Glomerular visceral epithelial cell (primary cell): ENCODE measurements at regions not wholly inside any gene's neighbourhood (a gene's known extent, or its start where the extent isn't known, plus 50 kb on each side); places are given as distances from the start of the nearest gene placed in this dataset.
A peak's percentile ranks its signal among the peaks of the same experiment; 100 is the strongest.

ENCODE experiments used
- DNase-seq: peaks from one replicate; pipeline ENCODE4 v3.0.0-alpha.2; 2016; ENCODE audit errors: extremely low spot score

DNA sequence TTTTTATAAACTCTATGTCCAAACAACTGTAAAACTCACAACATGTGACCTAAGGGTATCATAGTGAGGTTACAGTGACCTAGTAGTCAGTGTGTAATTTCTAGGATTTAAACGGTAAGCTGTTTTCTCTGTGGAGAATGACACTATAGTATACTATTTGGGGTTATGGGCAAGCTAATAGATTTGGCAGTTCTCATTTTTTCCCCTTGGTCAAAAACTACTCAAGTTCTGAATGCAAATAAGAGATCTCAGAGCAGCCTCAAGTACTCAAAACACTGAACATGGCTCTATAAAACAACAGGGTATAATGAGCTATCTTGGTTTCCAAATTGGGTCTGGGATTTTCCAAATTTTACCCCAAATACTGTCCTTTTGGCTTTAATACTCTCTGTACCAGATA lies 88.5 kb upstream of the HMCN1 start:
- no peak for DNase-seq

DNA sequence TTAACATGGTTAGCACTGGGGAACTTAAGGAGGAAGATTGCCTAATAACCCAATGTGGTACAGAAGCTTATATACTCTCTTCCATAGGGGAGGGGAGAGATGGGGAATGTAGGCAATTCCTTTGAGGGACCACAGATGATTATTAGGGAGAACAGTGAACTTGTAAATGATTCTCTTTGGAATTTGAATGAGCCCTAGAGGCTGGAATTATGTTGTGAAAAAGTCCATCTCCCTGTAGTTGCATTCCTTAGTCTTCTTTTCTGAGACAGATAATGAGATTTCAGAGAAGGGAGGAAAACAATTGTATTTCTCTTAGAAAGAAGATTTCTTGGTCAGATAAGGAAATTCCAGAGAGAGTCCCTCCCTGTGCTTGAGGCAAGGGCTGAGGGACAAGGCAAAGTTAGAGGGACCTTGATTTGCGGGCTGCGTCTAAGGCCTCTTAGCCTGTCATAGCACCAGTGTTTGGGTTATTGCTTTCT lies 89.0 kb upstream of the HMCN1 start:
- no peak for DNase-seq

DNA sequence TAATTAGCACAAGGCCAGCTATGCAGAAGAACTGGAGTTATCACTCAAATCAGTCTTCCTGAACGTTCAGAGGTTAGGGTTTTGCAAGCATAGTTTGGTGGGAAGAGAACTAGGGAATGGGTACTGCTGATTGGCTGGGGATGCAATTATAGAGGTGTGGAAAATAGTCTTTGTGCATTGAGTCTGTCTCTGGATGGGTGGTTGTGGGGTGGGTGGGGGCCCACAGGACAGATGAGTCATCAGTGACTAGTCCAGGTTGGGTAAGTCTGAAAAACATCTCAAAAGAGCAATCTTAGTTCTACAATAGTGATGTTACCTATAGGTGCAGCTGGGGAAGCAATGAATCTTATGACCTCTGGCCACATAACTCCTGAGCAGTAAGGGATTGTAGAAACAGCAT lies 89.7 kb upstream of the HMCN1 start:
- no peak for DNase-seq

DNA sequence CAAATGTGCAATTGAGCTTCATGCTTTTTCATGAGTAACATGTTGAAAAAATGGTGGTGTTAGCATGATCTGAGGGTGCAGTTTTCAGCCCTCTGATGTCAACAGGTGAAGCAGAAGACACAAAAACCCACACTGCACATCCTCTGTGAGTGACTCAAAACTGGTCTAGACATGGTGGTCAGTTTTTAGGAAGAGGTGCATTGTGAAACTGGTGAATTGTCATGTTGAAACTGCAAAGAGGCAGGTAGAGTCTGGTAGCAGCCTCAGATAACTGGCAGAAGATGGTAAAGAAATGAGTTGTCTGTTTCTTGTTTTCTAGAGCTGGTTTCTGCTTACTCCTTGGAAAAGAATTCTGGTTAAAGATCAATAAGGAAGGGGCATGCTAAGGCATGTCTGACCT lies 97.3 kb upstream of the HMCN1 start:
- DNase-seq, result no peak

DNA sequence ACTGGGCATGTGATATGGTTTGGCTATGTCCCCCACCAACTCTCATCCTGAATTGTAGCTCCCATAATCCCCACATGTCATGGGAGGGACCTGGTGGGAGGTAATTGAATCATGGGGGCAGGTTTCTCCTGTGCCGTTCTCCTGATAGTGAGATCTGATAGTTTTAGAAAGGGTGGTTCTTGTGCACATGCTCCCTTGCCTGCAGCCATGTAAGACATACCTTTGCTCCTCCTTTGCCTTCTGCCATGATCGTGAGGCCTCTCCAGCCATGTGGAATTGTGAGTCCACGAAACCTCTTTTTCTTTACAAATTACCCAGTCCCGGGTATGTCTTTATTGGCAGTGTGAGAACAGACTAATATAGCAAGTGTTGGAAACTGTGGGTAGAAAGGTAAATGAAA lies 99.5 kb upstream of the HMCN1 start:
- no peak for DNase-seq

DNA sequence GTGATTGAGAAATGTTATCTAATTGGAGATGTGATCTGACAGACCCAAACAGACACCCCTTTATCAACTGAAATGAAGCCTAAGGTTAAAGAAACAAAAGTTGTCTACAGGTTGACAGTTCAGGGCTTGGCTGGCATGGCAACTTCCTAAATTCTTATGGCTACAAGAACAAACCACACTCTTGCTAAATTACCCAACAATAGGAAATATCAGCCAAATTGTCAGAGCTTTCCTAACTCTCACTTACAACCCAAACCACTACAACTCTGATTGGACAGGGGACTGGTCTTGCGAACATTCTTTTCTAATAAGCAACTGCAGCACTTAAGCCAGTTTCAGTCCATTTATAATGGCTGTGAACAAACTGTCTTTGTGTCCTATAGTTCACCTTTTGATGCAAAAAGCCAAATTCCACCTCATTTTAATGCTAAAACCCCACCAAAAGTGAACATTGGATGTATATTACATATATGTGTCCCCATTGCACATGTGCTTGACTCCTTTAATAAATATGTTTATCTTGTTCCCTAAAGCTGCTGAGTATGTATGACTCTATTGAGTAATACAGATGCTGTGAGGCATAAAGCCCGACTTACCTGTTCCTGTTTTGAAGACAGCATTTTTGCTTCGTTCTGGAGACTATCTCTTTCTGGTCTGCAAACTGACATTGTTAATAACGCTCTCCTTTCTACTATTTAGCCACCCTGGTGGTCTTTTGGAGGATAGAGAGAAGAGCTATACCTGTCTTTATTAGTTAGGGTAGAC lies 101.3 kb upstream of the HMCN1 start:
- no peak for DNase-seq

DNA sequence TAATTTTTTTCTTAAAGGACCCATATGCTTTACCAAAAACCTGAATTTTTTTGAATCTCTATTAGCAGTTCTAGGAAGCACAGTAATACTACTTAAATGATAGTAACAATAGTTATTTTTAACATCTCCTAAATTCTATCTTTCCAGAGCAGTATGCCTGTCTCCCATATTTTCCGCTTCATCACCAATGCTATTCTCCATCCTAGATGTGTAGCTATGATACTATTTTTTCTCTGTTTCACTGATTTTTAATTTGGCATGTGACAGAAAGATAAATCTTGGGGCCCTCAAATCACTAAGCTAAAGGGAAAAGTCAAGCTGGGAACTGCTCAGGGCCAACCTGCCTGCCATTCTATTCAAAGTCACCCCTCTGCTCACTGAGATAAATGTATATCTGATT lies 102.3 kb upstream of the HMCN1 start:
- DNase-seq, result no peak

DNA sequence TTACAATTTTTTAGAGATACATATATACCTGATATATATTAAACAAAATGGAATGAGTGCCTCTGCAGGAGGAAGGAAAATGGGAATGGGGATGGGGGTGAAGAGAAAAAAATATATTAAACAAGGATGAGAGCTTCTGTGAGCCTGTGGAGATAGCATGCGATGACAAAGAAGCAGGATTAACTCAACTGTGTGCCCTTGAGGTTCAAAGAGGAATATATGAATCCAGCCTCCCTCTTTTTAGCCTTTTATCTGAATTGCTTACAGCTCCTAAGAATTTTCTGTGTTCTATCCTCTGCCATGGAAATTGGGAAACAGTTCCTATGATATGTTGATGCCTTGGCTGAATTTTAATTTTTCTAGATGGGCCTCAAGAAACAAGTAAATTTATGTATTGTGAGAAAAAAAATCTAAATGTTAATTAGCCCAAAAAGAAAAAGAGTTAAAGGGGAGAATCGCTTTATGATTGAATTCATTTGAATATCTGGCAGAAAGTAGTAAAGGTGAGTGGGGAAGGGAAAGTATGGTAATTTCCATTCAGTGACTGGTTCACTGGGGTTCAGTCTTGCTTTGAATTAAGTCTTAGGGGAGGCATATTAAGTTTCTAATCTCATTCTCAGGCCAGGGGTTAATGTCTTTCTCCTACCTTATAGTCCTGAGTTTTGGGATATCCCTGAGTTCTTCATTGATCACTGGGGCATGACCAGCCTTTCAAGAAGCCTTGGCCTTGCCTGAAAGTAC lies 106.3 kb upstream of the HMCN1 start:
- DNase-seq, result no peak

DNA sequence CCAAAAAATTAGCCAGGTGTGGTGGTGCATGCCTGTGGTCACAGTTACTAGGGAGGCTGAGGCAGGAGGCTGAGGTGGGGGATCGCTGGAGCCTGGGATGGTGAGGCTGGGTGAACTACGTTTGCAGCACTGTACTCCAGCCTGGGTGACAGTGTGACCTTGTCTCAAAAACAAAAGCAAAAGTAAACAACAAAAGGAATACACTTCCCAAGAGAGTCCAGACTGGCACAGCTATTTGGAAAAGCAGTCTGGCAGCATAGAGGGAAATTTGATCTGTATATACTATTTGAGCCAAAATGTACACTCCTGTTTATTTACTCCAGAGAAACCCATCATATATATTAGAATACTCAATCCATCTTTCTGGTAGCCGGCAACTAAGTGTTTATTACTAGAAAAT lies 107.0 kb upstream of the HMCN1 start:
- DNase-seq, result no peak

DNA sequence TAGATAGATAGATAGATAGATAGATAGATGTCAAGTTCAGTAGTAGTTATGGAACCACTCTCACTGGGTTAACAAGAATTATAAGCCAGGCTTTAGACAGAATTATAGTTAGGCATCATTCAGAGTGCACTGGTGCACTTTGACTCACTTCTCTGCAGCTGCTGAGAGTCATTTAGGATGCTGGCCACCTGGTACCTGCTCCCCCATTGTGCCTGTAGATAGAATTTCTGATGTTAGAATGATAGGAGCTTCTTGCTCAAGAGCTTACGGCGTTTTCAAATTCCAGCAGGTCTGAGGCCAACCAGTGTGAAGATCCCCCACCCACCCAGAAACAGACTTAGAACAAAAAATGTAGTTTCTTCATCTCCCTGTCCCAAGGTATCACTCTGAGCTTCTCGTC lies 107.8 kb upstream of the HMCN1 start:
- no peak for DNase-seq

DNA sequence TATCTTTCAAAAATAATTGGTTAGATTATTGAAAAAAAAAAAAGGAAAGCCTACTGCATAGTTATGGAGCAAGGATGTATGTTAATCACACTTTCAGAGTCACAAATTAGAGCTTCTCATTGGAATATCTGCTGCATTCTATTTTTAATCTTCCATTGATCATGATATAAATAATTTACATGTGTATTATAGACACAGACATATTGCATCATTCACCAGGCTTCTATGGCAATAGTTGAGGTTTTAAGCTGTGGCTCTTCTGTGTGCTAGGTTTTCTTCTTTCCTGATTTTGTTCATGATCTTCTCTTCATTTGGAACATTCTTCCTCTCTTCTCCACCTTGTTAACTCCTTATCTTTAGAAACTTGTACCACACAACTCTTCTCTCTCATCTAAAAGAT lies 123.2 kb upstream of the HMCN1 start:
- no peak for DNase-seq

DNA sequence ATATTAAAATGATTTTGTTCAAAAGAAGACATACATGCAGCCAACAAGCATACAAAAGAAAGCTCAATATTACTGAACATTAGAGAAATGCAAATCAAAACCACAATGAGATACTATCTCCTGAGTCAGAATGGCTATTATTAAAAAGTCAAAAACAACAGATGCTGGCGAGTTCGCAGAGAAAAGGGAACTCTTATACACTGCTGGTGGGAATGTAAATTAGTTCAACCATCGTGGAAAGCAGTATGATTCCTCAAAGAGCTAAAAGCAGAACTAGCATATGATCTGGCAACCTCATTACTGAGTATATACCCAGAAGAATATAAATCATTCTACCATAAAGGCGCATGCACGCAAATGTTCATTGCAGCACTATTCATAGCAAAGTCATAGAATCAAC lies 126.0 kb upstream of the HMCN1 start:
- DNase-seq, result no peak

DNA sequence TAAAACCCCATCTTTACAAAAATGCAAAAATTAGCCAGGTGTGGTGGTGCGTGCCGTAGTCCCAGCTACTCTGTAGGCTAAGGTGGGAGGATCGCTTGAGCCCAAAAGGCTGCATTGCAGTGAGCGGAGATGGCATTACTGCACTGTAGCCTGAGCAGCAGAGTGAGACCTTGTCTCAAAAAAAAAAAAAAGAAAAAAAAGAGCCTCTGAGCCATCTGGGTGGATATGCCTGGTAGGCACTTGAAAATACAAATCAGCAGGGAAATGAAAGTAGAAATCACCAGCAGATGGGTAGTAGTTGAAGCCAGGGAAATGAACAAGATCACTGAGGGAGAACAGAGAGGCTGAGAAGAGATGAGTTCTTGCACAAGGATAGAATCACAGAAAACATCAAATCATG lies 131.0 kb upstream of the HMCN1 start:
- no peak for DNase-seq

DNA sequence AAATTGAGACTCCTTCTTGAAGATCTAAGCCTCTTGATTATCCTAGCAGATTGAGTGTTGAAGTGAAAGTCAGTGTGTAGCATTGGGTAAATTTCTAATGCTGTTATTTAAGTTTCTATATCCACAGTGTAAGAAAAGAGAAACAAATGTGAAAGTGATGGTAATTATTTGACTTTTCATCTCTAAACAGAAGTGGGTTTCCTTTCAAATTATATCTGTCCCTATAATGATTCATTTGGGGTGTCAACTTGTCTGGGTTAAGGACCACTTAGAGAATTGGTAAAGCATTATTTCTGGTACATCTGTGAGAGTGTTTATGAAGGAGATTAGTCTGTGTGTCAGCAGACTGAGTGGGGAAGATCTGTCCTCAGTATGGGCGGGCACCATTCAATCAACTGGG lies 133.0 kb upstream of the HMCN1 start:
- no peak for DNase-seq

DNA sequence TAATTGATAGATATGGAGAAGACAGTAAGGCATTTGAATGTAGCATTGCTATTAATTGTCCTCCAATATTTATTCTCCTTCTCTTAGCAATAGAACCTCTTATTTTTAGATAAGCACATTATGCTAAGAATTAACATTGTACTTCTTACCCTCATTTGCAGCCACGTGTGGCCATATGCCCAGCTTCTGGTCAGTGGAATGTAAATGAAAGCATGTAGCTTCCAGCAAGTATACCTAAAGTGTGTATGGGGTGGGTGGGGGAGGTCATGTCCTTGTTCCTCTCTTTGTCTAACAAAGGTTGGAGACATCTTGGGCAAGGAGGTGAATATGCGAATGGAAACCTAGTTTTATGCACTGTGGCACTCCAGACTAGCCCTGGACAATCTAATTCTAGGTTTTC lies 133.6 kb upstream of the HMCN1 start:
- no peak for DNase-seq

DNA sequence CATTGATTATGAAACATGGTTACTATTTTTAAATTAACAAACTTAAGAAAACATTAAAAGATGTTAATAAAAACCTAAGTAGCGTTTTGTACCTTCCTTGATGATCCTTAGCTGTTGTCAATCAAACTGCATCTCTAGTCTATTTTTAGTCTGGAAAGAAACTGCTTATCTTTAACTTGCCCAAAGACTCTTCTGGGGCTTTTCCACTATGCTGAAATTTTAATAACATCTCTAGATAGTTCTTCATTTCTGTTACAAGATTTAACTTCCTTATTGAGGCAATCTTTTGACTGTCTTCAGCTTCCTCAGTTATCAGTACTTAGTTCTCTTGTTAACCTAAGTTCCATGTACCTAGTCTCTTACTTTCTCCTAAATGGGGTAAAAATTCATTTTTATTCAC lies 135.9 kb upstream of the HMCN1 start:
- no peak for DNase-seq

DNA sequence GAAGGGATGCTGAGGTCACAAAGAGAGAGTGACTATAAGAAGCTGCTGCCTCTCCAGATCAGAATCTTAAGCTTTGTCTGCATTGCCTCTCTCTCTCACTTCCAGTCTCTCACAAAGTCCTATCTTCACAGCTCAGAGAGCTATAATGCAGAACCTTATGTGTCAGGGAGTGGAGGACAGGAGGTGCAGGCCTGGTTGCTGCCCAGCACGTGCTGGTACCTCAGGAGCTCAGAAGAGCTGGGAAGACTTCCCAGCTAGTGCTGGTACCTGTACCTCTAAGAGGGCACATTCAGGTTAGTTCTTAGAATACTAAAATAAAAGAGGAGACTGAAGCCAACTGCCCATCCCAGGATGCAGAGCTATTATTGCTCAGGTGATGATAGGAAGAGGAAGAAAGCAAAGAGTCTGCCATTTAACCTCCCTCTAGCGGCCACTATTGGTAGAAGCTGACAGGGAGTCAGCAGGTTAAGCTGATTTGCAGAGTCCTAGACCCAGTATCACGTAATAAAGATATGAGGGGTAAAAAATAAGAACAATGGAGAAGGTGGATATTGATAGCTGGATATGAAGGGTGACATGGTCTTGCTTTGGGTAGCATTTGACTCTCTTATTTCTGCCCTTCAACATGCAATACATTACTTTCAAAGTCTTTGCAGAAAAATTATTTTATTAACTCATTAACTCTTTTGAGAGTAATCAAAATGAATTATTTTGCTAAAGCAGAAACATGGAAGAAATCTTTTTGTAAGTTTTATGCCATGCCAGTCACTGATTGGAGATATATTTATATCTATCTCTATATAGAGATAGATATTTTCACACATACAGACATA lies 138.1 kb upstream of the HMCN1 start:
- peak; percentile 57 for DNase-seq

DNA sequence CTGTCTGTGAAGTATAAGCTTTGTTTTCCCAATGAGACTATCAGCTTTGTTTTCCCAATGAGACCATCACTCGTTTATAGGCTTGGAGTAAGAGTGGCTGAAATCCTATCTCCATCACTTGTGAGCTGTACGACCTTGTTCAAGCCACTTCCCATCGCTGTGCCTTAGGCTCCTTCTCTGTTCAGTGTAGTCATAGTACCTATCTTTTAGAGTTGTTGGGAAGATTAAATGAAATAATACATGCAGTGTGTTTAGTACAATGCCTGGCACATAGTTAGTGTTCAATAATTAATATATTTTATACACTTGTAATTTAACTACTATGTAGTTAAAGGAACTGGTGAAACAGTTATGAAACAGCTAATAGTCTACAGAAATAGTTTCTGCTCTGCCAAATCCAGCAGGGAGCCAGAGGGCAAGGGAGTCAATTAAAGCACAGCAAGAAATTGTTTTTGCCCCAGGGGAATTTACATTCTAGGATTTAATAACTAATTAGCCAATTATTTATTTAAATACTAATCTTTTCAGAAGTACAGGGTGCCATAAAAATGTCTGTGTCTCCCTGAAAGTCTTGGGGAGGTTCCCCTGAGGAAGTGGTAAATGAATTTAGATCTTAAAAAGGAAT lies 139.3 kb upstream of the HMCN1 start:
- DNase-seq, result no peak

DNA sequence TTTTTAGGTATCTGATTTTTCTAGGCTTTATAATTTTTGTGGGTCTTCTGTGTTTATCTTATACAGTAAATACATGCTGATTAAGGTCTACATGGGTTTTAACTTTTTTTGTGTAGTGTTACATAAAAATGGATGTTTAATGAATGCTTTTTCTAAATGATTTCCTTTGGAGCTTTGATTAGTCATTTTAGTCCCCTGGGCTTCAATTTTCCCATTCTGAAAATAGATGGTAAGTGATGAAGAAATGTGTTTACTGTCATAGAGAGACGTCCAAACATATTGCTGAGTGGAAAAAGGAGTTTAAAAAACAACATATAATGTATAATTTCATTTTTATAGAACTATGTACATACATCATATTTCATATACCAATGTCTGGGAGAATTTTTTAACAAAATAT lies 140.9 kb upstream of the HMCN1 start:
- no peak for DNase-seq

DNA sequence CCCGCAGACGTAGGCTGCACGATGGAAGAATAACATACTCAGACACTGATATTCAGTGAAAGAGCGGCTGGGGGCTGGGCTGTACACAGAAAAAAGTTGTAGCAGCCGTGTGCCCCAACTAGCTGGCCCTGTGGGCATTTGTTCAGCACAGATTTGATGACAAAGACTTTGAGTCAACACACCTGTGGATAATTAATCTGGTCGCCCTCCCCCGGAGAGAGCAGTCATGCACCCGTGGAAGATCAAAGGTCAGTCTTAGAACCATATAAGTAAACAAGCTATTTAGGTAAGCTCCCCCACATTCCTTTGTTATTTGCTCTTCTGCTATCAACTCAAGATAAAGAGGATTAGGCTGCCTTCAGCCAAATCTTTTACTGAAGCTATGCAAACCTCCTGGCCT lies 148.4 kb upstream of the HMCN1 start:
- peak; percentile 20 for DNase-seq

DNA sequence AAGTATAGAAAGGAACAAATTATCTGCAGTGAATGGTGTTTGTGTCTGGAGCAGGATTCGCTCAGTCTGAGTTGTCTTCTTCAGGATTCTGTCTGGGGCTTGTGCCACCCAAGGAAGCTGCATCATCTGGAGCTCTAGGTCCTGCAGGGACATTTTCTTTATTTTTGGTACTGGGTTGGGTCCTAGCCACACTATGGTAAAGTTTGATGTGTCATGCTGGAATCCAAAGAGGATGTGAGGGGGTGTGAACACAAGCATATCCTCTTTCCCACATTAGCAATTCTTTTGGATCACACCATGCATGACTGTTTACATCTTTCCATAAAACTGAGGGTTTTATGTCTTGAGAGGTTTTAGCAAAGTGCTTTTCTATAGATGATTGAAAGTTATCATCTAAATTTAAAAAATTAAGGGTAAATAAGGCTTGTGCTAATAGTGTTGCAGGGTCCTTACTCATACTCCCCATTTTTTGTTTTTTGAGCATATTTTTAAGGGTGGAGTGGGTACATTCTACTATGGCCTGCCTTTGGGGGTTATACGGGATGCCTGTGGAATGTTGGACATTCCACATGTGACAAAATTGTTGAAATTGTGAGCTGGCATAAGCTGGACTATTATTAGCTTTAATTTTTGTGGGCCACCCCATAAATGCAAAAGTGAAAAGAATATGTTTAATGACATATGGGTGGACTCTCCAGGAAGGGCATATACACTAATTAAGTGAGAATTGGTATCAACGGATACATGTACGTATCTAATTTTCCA lies 152.0 kb upstream of the HMCN1 start:
- DNase-seq, result peak; percentile 14
